Vagina (tissue), 2 donors: ENCODE measurements at regions not wholly inside any gene's neighbourhood (a gene's known extent, or its start where the extent isn't known, plus 50 kb on each side); places are given as distances from the start of the nearest gene placed in this dataset.

Source experiments
- DNase-seq, 2 donors: peaks; one replicate each; pipeline ENCODE4 v3.0.0-alpha.2; 2017; ENCODE audit errors: extremely low spot score in 2 of 2
- H3K27ac ChIP-seq: fragments of 200-600 bp; sonication (generic); one replicate; pipeline ENCODE4 v1.5.1; 2019
- H3K27me3 ChIP-seq: fragments of 200-600 bp; sonication (generic); one replicate; pipeline ENCODE4 v1.5.1; 2019
- H3K36me3 ChIP-seq, 2 donors: fragments of 200-600 bp; sonication (generic); one replicate each; pipeline ENCODE4 v1.5.1; 2017 to 2019
- H3K4me1 ChIP-seq: fragments of 200-600 bp; sonication (generic); one replicate; pipeline ENCODE4 v1.5.1; 2019
- H3K4me3 ChIP-seq, 2 donors: fragments of 200-600 bp; sonication (generic); 1 replicate in 1 of 2; 2 replicates in 1 of 2; pipeline ENCODE4 v1.5.1; 2016 to 2019
- H3K9me3 ChIP-seq: fragments of 200-600 bp; sonication (generic); one replicate; pipeline ENCODE4 v1.5.1; 2019
- POLR2A ChIP-seq, 2 donors: fragments of 450-650 bp; IDR thresholded peaks; one replicate each; pipeline ENCODE4 v1.6.1; 2017; ENCODE audit warnings: antibody characterized with exemption in 2 of 2, mild to moderate bottlenecking in 2 of 2, moderate library complexity in 2 of 2
- POLR2AphosphoS5 ChIP-seq, 2 donors: sonication (generic); formaldehyde crosslinking; IDR thresholded peaks; one replicate each; pipeline ENCODE4 v1.9.0; 2017; ENCODE audit warnings: antibody characterized with exemption in 2 of 2, mild to moderate bottlenecking in 2 of 2, low read depth in 1 of 2; ENCODE audit not compliant: insufficient read depth in 1 of 2
- intact Hi-C: fragments of 100-400 bp; cut with DNase I; formaldehyde crosslinking; loops from one replicate; pipeline ENCODE4 v1.15.1; 2023
- TF ChIP-seq, protein P1 (sequence below), 3 experiments: fragments of 450-650 bp in 2 of 3; fragments of 200-600 bp in 1 of 3; sonication (generic) in 1 of 3; IDR thresholded peaks; one replicate each; pipeline ENCODE4 v1.5.1; 2017 to 2019; ENCODE audit warnings: antibody characterized with exemption in 3 of 3, mild to moderate bottlenecking in 2 of 3, moderate library complexity in 2 of 3

DNA sequence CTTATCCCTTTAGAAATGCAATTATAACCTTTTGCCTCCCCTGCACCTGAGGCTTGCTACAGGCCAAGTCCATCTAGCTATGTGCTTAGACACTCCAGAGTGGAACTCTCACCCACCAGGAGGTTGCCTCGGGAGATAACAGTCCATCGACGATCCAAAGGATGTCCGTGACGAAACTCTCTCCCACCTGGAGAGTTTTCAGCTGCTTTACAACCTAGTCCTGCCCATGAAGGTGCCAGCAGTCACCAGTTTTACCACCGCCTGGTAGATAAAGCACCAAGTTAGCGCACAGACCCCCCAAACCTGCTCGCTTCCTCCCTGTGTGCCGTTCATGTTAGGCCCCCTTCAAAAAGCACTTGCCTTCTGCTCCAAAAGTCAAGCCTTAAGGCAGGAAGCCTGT, 53.1 kb upstream of the SHISAL1 start:
- TF ChIP-seq, protein P1, sequence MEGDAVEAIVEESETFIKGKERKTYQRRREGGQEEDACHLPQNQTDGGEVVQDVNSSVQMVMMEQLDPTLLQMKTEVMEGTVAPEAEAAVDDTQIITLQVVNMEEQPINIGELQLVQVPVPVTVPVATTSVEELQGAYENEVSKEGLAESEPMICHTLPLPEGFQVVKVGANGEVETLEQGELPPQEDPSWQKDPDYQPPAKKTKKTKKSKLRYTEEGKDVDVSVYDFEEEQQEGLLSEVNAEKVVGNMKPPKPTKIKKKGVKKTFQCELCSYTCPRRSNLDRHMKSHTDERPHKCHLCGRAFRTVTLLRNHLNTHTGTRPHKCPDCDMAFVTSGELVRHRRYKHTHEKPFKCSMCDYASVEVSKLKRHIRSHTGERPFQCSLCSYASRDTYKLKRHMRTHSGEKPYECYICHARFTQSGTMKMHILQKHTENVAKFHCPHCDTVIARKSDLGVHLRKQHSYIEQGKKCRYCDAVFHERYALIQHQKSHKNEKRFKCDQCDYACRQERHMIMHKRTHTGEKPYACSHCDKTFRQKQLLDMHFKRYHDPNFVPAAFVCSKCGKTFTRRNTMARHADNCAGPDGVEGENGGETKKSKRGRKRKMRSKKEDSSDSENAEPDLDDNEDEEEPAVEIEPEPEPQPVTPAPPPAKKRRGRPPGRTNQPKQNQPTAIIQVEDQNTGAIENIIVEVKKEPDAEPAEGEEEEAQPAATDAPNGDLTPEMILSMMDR (IDR thresholded peaks at IDR 0.05) = no peak
- TF ChIP-seq POLR2A (IDR thresholded peaks at IDR 0.05) (no peak), POLR2AphosphoS5 (IDR thresholded peaks at IDR 0.05; ENCODE audit: insufficient read depth in 1 of 2, low read depth in 1 of 2) (no peak)
- Histone ChIP-seq H3K4me1 (peaks cover 45% of the 10 kb centered on the region), H3K36me3 (no peaks in the 10 kb centered on the region), H3K27ac (no peak overlapping the region), H3K4me3 (no peak overlapping the region), H3K27me3 (no peaks in the 10 kb centered on the region), H3K9me3 (no peaks in the 10 kb centered on the region)
- intact Hi-C loops = no loop called here
- no peak for DNase-seq

DNA sequence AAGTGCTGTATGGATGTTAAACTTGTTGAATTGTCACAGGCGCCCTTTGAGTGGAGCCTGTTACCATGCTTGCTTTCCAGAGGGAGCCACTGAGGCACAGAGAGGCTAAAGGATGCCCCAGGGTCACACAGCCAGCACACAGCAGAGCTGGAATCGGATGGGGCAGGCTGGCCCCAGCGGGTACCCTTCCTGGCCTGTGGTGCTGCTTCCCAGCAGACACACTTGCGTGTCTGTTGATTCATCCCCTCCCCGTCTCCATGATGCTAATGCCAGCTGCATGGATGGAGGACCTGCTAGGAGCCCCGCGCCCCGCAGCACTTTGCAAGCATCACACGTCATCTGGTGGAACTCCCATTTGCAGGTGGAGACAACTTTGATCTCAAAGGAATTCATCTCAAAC, 52.4 kb upstream of the SHISAL1 start:
- TF ChIP-seq POLR2AphosphoS5 (IDR thresholded peaks at IDR 0.05; ENCODE audit: insufficient read depth in 1 of 2, low read depth in 1 of 2) (no peak), POLR2A (IDR thresholded peaks at IDR 0.05) (no peak)
- TF ChIP-seq, protein P1 (IDR thresholded peaks at IDR 0.05) = no peak
- DNase-seq = no peak

DNA sequence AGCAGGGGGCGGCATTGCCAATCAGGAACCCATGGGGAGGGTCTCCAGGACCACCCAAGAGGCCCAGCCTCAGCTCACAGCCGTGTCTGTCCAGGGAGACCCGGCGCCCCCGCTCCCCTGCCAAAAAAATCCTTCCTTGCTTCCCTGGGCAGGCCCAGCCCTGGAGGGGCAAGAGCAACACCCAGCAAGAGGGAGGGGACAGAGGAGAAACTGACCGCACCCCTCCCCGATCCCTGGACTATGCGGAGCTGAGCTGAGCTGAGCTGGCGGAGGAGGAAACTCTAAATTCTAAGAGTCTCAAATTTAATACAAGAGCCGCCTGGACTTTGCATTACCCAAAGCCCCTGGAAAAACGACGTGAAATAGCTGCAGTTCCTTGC, 52.0 kb upstream of the SHISAL1 start:
- TF ChIP-seq, protein P1 (IDR thresholded peaks at IDR 0.05) = no peak
- no peak for TF ChIP-seq POLR2AphosphoS5 (IDR thresholded peaks at IDR 0.05; ENCODE audit: insufficient read depth in 1 of 2, low read depth in 1 of 2)
- TF ChIP-seq POLR2A (IDR thresholded peaks at IDR 0.05) = no peak
- DNase-seq = no peak
- no peak overlapping the region for H3K4me3 ChIP-seq
- H3K9me3 ChIP-seq = no peaks in the 10 kb centered on the region
- H3K4me1 ChIP-seq = peaks cover 51% of the 10 kb centered on the region
- no peaks in the 10 kb centered on the region for H3K27me3 ChIP-seq
- H3K27ac ChIP-seq = peak overlapping the region; percentile 66
- H3K36me3 ChIP-seq = no peaks in the 10 kb centered on the region
- intact Hi-C loops = no loop called here

More for the DNA sequence above, 52.4 kb upstream of the SHISAL1 start:
- intact Hi-C loops = no loop called here
- H3K36me3 ChIP-seq = no peaks in the 10 kb centered on the region
- H3K4me1 ChIP-seq = peaks cover 47% of the 10 kb centered on the region
- no peaks in the 10 kb centered on the region for H3K9me3 ChIP-seq
- no peak overlapping the region for H3K4me3 ChIP-seq
- H3K27me3 ChIP-seq = no peaks in the 10 kb centered on the region
- H3K27ac ChIP-seq = peak overlapping the region; percentile 66

DNA sequence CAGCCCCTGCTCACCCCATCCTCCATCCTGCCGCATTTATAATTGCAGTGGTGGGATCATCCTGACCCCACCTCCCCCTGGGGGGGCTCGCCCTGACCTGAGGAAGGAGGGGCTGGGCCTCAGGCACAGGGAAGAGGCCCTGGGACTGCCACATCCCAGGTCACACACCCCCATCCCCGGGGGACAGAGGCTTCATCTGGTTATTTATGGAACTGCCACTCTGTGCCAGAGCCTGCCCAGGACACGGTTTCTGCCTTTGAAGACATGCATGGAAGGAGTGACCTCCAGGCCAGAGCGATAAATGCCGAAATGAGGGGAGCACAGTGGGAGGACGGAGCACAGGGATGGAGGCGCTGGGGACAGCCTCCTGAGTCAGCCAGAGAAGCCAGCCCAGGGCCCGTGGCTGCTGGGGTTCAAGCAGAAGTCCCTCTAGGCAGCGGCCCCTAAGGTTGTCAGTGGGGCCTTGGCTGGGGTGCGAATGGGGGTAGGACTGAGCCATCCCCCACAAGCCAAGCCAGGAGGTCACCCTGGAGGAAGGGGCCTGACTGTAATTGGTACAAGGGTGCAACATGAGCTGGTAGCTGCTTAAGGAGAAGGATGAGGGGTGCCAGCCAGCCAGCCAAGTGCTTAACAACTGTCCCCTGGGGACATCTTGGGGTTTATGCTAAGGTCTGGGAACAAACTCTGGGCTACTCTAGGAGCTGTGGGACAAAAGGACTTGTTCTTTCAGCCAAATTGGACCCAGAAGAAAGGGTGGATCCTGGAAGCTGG, 51.4 kb upstream of the SHISAL1 start:
- TF ChIP-seq, protein P1 (IDR thresholded peaks at IDR 0.05) = no peak
- TF ChIP-seq POLR2A (IDR thresholded peaks at IDR 0.05) (no peak), POLR2AphosphoS5 (IDR thresholded peaks at IDR 0.05; ENCODE audit: insufficient read depth in 1 of 2, low read depth in 1 of 2) (no peak)
- Histone ChIP-seq H3K27ac (peak overlapping the region; percentile 66), H3K4me3 (no peak overlapping the region), H3K9me3 (no peaks in the 10 kb centered on the region), H3K4me1 (peaks cover 57% of the 10 kb centered on the region), H3K27me3 (no peaks in the 10 kb centered on the region), H3K36me3 (no peaks in the 10 kb centered on the region)
- intact Hi-C loops = no loop called here
- DNase-seq = no peak
